ENCODE measurements at regions not wholly inside any gene's neighbourhood (a gene's known extent, or its start where the extent isn't known, plus 50 kb on each side); places are given as distances from the start of the nearest gene placed in this dataset.

DNA sequence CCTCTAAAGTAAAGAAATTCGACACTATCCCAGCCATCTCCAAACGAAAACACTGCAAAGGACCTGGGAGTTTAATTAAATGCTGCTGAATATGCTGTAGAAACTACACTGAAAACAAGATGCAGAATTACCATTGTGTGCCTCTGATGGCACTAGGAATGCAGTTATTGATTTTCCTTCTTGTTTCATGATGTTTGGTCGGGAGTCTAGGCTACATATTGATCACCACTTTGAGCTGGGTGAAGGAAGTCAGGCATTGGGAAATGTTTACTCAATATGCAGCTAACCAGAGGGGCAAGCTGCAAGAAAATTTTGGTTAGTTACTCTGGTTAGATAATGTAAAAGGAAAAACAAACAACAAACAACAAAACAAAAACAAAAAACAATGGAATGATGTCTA, 650.7 kb upstream of the GALNTL6 start:
- H3K4me1 Mint-ChIP-seq, result peaks cover 15% of the 10 kb centered on the region; the same call in 2 of the 3 replicates
- H3K9me3 Mint-ChIP-seq, result no peaks in the 10 kb centered on the region; the same call in 2 of the 3 replicates
- DNase-seq (ENCODE audit: low spot score) (no peak), ATAC-seq (no peak)
- Histone ChIP-seq H3F3A (replicated peaks; ENCODE audit: low read depth) (no peaks in the 10 kb centered on the region), H3K36me3 (ENCODE audit: insufficient read depth) (no peaks in the 10 kb centered on the region), H3K9me2 (ENCODE audit: insufficient read depth) (no peaks in the 10 kb centered on the region), H3K4me1 (ENCODE audit: insufficient read depth) (peaks cover 12% of the 10 kb centered on the region), H3K27me3 (ENCODE audit: insufficient read depth) (no peaks in the 10 kb centered on the region), H3K4me3 (no peak overlapping the region), H3K79me2 (replicated peaks; ENCODE audit: insufficient read depth) (no peaks in the 10 kb centered on the region), H3K27ac (ENCODE audit: low read depth) (no peak overlapping the region), H2AFZ (no peak overlapping the region), H4K20me1 (replicated peaks; ENCODE audit: insufficient read depth) (no peaks in the 10 kb centered on the region), H3K4me2 (no peak overlapping the region)
- H3K27ac Mint-ChIP-seq, result no peak overlapping the region
- no peak for TF ChIP-seq ZNF331 (CRISPR knock-in tag; IDR thresholded peaks at IDR 0.05; ENCODE audit: low read depth)
- TF ChIP-seq CREB1 (CRISPR knock-in tag; IDR thresholded peaks at IDR 0.05; ENCODE audit: low read depth), result no peak
- TF ChIP-seq NANOG (IDR thresholded peaks at IDR 0.05; ENCODE audit: borderline replicate concordance), result no peak
- TF ChIP-seq EZH2 (IDR thresholded peaks at IDR 0.05; ENCODE audit: low read depth, unreplicated experiment), result no peak
- no peak for TF ChIP-seq EZH2phosphoT487 (IDR thresholded peaks at IDR 0.05; ENCODE audit: unreplicated experiment)
- TF ChIP-seq ETS1 (IDR thresholded peaks at IDR 0.05), result no peak
- TF ChIP-seq, protein P1, sequence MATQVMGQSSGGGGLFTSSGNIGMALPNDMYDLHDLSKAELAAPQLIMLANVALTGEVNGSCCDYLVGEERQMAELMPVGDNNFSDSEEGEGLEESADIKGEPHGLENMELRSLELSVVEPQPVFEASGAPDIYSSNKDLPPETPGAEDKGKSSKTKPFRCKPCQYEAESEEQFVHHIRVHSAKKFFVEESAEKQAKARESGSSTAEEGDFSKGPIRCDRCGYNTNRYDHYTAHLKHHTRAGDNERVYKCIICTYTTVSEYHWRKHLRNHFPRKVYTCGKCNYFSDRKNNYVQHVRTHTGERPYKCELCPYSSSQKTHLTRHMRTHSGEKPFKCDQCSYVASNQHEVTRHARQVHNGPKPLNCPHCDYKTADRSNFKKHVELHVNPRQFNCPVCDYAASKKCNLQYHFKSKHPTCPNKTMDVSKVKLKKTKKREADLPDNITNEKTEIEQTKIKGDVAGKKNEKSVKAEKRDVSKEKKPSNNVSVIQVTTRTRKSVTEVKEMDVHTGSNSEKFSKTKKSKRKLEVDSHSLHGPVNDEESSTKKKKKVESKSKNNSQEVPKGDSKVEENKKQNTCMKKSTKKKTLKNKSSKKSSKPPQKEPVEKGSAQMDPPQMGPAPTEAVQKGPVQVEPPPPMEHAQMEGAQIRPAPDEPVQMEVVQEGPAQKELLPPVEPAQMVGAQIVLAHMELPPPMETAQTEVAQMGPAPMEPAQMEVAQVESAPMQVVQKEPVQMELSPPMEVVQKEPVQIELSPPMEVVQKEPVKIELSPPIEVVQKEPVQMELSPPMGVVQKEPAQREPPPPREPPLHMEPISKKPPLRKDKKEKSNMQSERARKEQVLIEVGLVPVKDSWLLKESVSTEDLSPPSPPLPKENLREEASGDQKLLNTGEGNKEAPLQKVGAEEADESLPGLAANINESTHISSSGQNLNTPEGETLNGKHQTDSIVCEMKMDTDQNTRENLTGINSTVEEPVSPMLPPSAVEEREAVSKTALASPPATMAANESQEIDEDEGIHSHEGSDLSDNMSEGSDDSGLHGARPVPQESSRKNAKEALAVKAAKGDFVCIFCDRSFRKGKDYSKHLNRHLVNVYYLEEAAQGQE (IDR thresholded peaks at IDR 0.05; ENCODE audit: unreplicated experiment), result no peak
- TF ChIP-seq POLR2AphosphoS5 (IDR thresholded peaks at IDR 0.05; ENCODE audit: low read depth), result no peak
- no peak for TF ChIP-seq JUNB (IDR thresholded peaks at IDR 0.05; ENCODE audit: unreplicated experiment)
- no peak for TF ChIP-seq STAT1 (IDR thresholded peaks at IDR 0.05; ENCODE audit: unreplicated experiment)
- TF ChIP-seq, protein P2, sequence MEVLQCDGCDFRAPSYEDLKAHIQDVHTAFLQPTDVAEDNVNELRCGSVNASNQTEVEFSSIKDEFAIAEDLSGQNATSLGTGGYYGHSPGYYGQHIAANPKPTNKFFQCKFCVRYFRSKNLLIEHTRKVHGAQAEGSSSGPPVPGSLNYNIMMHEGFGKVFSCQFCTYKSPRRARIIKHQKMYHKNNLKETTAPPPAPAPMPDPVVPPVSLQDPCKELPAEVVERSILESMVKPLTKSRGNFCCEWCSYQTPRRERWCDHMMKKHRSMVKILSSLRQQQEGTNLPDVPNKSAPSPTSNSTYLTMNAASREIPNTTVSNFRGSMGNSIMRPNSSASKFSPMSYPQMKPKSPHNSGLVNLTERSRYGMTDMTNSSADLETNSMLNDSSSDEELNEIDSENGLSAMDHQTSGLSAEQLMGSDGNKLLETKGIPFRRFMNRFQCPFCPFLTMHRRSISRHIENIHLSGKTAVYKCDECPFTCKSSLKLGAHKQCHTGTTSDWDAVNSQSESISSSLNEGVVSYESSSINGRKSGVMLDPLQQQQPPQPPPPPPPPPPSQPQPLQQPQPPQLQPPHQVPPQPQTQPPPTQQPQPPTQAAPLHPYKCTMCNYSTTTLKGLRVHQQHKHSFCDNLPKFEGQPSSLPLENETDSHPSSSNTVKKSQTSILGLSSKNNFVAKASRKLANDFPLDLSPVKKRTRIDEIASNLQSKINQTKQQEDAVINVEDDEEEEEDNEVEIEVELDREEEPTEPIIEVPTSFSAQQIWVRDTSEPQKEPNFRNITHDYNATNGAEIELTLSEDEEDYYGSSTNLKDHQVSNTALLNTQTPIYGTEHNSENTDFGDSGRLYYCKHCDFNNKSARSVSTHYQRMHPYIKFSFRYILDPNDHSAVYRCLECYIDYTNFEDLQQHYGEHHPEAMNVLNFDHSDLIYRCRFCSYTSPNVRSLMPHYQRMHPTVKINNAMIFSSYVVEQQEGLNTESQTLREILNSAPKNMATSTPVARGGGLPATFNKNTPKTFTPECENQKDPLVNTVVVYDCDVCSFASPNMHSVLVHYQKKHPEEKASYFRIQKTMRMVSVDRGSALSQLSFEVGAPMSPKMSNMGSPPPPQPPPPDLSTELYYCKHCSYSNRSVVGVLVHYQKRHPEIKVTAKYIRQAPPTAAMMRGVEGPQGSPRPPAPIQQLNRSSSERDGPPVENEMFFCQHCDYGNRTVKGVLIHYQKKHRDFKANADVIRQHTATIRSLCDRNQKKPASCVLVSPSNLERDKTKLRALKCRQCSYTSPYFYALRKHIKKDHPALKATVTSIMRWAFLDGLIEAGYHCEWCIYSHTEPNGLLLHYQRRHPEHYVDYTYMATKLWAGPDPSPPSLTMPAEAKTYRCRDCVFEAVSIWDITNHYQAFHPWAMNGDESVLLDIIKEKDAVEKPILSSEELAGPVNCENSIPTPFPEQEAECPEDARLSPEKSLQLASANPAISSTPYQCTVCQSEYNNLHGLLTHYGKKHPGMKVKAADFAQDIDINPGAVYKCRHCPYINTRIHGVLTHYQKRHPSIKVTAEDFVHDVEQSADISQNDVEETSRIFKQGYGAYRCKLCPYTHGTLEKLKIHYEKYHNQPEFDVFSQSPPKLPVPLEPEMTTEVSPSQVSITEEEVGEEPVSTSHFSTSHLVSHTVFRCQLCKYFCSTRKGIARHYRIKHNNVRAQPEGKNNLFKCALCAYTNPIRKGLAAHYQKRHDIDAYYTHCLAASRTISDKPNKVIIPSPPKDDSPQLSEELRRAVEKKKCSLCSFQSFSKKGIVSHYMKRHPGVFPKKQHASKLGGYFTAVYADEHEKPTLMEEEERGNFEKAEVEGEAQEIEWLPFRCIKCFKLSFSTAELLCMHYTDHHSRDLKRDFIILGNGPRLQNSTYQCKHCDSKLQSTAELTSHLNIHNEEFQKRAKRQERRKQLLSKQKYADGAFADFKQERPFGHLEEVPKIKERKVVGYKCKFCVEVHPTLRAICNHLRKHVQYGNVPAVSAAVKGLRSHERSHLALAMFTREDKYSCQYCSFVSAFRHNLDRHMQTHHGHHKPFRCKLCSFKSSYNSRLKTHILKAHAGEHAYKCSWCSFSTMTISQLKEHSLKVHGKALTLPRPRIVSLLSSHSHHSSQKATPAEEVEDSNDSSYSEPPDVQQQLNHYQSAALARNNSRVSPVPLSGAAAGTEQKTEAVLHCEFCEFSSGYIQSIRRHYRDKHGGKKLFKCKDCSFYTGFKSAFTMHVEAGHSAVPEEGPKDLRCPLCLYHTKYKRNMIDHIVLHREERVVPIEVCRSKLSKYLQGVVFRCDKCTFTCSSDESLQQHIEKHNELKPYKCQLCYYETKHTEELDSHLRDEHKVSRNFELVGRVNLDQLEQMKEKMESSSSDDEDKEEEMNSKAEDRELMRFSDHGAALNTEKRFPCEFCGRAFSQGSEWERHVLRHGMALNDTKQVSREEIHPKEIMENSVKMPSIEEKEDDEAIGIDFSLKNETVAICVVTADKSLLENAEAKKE (CRISPR knock-in tag; IDR thresholded peaks at IDR 0.05), result no peak
- no peak for TF ChIP-seq CTCF (conservative IDR thresholded peaks at IDR 0.05; ENCODE audit: low read depth in 2 of 2)
- TF ChIP-seq ZNF114 (CRISPR knock-in tag; IDR thresholded peaks at IDR 0.05), result no peak
- no peaks in the 10 kb centered on the region for H3K36me3 Mint-ChIP-seq (ENCODE audit: low read depth)
- no peak overlapping the region for H3K4me3 Mint-ChIP-seq
- no peaks in the 10 kb centered on the region for H3K27me3 Mint-ChIP-seq (ENCODE audit: insufficient read depth, low read depth, poor library complexity)

All from GM23338 (cell line).